CD4-positive, alpha-beta T cell treated with Interferon gamma for 1 hour (primary cell): ENCODE measurements at regions not wholly inside any gene's neighbourhood (a gene's known extent, or its start where the extent isn't known, plus 50 kb on each side); places are given as distances from the start of the nearest gene placed in this dataset.

Source experiments
- DNase-seq: peaks from one replicate; pipeline ENCODE4 v3.0.0-alpha.2; 2020

- no peak for DNase-seq
Measured at GRCh38 chr1:101732261-101732660, 264.5 kb downstream of the OLFM3 start.

DNA sequence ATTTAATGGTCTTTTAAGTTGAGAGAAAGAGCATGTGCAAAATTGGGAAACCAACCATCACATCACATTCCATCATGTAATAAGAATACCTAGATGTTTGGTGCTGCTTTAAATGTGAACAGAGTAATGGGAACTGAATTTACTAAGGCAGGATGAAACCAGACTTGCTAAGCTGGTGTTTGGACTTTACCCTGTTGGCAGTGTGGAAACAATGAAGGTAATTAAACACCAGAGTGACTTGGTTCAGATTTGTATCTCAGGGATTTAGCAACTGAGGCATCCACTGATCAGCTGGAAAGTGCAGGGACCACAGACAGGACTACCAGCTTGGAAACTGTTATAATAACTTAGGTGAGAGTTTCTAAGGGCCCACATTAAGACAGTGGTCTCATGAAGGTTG, 263.4 kb downstream of the OLFM3 start:
- DNase-seq: no peak

- DNase-seq: no peak
Measured at GRCh38 chr1:101738475-101738874, 258.3 kb downstream of the OLFM3 start.

- no peak for DNase-seq
Measured at GRCh38 chr1:101739146-101739545, 257.6 kb downstream of the OLFM3 start.

- DNase-seq: no peak
Measured at GRCh38 chr1:101739826-101740330, 256.8 kb downstream of the OLFM3 start.

DNA sequence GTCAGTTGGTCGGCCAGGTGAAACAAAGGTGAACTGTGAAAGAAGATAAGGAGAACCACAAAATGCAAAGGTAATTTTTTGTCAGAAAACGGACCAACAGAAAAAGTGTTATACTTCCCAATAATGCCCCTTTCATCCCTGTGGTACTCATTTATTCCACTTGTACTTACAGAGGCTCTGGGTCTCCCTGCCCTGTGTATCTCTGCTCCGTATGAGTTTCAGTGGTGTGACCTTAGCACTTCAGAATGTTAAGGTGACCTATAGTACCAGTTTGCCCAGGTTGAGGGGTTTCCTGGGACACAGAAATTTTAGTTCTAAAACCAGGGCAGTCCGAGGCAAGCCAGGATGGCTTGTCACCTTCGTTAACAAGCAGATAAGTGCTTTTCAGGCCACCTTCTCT, 254.8 kb downstream of the OLFM3 start:
- no peak for DNase-seq

- DNase-seq: no peak
Measured at GRCh38 chr1:101742509-101742908, 254.2 kb downstream of the OLFM3 start.

DNA sequence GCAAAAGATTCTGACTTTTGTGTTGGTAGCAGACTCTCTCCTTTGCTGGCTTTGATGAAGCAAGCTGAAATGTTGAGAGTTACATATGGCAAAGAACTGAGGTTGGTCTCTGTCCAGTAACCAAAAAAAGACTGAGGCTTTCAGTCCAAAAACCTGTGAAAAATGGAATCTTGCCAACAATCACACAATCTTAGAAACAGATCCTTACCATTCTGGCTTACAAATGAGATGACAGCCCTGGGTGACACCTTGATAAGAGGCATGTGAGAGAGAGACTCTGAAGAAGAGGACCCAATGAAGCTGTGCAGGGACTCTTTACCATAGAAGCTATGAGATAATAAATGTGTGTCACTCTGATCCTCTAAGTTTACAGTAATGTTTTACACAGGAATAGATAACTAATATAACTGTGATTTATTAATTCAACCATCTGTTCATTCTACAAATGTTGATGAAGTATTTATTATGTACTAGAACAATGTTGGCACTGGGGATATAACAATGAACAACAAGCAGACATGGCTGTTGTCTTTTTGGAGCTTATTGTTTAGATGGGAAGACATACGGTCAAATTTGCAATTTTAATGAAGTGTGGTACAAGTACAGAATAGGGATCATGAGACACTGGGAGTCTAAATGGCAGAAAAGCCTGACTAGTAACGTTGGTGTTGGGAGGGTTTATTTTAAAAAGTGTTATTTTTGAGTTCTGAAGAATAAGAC, 251.0 kb downstream of the OLFM3 start:
- DNase-seq: no peak

GRCh38 chr1:101748077-101748476, 248.6 kb downstream of the OLFM3 start:
- DNase-seq: no peak
